Islet precursor cell (in vitro differentiated cells): ENCODE measurements at regions not wholly inside any gene's neighbourhood (a gene's known extent, or its start where the extent isn't known, plus 50 kb on each side); places are given as distances from the start of the nearest gene placed in this dataset.
"Not testable (repeated sequence)": the region's sequence is repeated elsewhere in the genome, so short reads cannot be mapped to it uniquely, and the experiment has no call there.

Experiments
- DNase-seq: peaks from one replicate; pipeline ENCODE4 v3.0.0-alpha.2; 2018

GRCh38 chr5:143659599-143660238 lies 152.2 kb upstream of the HMHB1 start:
- DNase-seq, result no peak

GRCh38 chr5:143658956-143659355 lies 153.0 kb upstream of the HMHB1 start:
- no peak for DNase-seq

- DNase-seq, result no peak
Observed at GRCh38 chr5:143657647-143658285, 154.2 kb upstream of the HMHB1 start.

GRCh38 chr5:143653766-143654282 lies 158.1 kb upstream of the HMHB1 start:
- no peak for DNase-seq

GRCh38 chr5:143653256-143653655 lies 158.7 kb upstream of the HMHB1 start:
- no peak for DNase-seq

GRCh38 chr5:143652108-143652700 lies 159.8 kb upstream of the HMHB1 start:
- no peak for DNase-seq

- DNase-seq, result no peak
Observed at GRCh38 chr5:143649937-143650621, 161.9 kb upstream of the HMHB1 start.

GRCh38 chr5:143648696-143649095 lies 163.3 kb upstream of the HMHB1 start:
- no peak for DNase-seq

GRCh38 chr5:143646961-143647360 lies 165.0 kb upstream of the HMHB1 start:
- no peak for DNase-seq

GRCh38 chr5:143645356-143645755 lies 166.6 kb upstream of the HMHB1 start:
- no peak for DNase-seq

GRCh38 chr5:143644727-143645126 lies 167.2 kb upstream of the HMHB1 start:
- no peak for DNase-seq

- DNase-seq, result no peak
Observed at GRCh38 chr5:143642791-143643190, 169.2 kb upstream of the HMHB1 start.

- DNase-seq, result no peak
Observed at GRCh38 chr5:143641549-143642355, 170.2 kb upstream of the HMHB1 start.

- DNase-seq, result no peak
Observed at GRCh38 chr5:143638654-143639053, 173.3 kb upstream of the HMHB1 start.

GRCh38 chr5:143636931-143637528 lies 174.9 kb upstream of the HMHB1 start:
- no peak for DNase-seq

- no peak for DNase-seq
Observed at GRCh38 chr5:143635888-143636287, 176.1 kb upstream of the HMHB1 start.

- no peak for DNase-seq
Observed at GRCh38 chr5:143635146-143635752, 176.7 kb upstream of the HMHB1 start.

- DNase-seq, result no peak
Observed at GRCh38 chr5:143634689-143635088, 177.3 kb upstream of the HMHB1 start.

- no peak for DNase-seq
Observed at GRCh38 chr5:143629871-143630659, 181.9 kb upstream of the HMHB1 start.

GRCh38 chr5:143625048-143625447 lies 186.9 kb upstream of the HMHB1 start:
- DNase-seq, result not testable (repeated sequence)

- DNase-seq, result no peak
Observed at GRCh38 chr5:143624465-143624864, 187.5 kb upstream of the HMHB1 start.
